ENCODE measurements at regions not wholly inside any gene's neighbourhood (a gene's known extent, or its start where the extent isn't known, plus 50 kb on each side); places are given as distances from the start of the nearest gene placed in this dataset.

- TF ChIP-seq POLR2A (IDR thresholded peaks at IDR 0.05) (no peak), CTCF (IDR thresholded peaks at IDR 0.05) (no peak)
Observed at GRCh38 chr1:239562095-239562494, 175.7 kb downstream of the CHRM3 start.
